Panc1 (cell line): ENCODE measurements at regions not wholly inside any gene's neighbourhood (a gene's known extent, or its start where the extent isn't known, plus 50 kb on each side); places are given as distances from the start of the nearest gene placed in this dataset.

Experiments
- ATAC-seq: fragments of 200-7000 bp; cut with Tn5 transposase; 2 replicates; pipeline ENCODE4 v1.9.1; 2020; ENCODE audit warnings: mild to moderate bottlenecking, moderate library complexity
- BruUV-seq: library from RNA; stranded (reverse); fragments of 400-500 nt; replicated peaks from 2 replicates; lab custom pipeline; 2021; lab: Mats Ljungman, UMichigan
- CTCF ChIA-PET: fragments of 300-600 bp; sonication (Branson Sonifier 250); formaldehyde crosslinking; loops from one replicate; lab custom pipeline; 2022; ENCODE audit warnings: antibody characterized with exemption; lab: Charles Lee
- POLR2A ChIA-PET: fragments of 300-600 bp; sonication (Branson Sonifier 250); formaldehyde crosslinking; loops from one replicate; lab custom pipeline; 2022; ENCODE audit warnings: antibody characterized with exemption; lab: Charles Lee
- DNase-seq: peaks from one replicate; pipeline ENCODE4 v3.0.0-alpha.2; 2010; ENCODE audit warnings: low read depth, low spot score
- H3K27ac ChIP-seq: 2 replicates; pipeline ENCODE4 v1.5.1; 2011; ENCODE audit warnings: mild to moderate bottlenecking, low read length, inconsistent platforms
- H3K27me3 ChIP-seq: fragments of 200-500 bp; sonication (Bioruptor generic); 2 replicates; pipeline ENCODE4 v1.6.0; 2014; ENCODE audit warnings: low read length, inconsistent platforms; ENCODE audit not compliant: control insufficient read depth, insufficient read depth
- H3K36me3 ChIP-seq: fragments of 200-500 bp; sonication (Bioruptor generic); 2 replicates; pipeline ENCODE4 v1.5.1; 2014; ENCODE audit warnings: inconsistent platforms, mild to moderate bottlenecking, low read length, moderate library complexity; ENCODE audit not compliant: control insufficient read depth, insufficient read depth
- H3K4me1 ChIP-seq: 2 replicates; pipeline ENCODE4 v1.5.1; 2011; ENCODE audit warnings: inconsistent platforms, mild to moderate bottlenecking, low read length, moderate library complexity; ENCODE audit not compliant: control insufficient read depth, insufficient read depth
- H3K4me3 ChIP-seq, 2 experiments: 2 replicates each; pipeline ENCODE4 v1.5.1; 2011 to 2012; ENCODE audit warnings: low read depth in 2 of 2, low read length in 2 of 2, mild to moderate bottlenecking in 2 of 2, inconsistent platforms in 1 of 2, moderate library complexity in 1 of 2
- H3K9me3 ChIP-seq: fragments of 200-500 bp; sonication (Bioruptor generic); 2 replicates; pipeline ENCODE4 v1.5.1; 2014; ENCODE audit warnings: low read depth, mild to moderate bottlenecking, inconsistent platforms, low read length, moderate library complexity; ENCODE audit not compliant: control insufficient read depth, insufficient read depth
- POLR2AphosphoS5 ChIP-seq: IDR thresholded peaks from 2 replicates; pipeline ENCODE4 v1.6.1; 2012; ENCODE audit warnings: mild to moderate bottlenecking, low read depth, low read length, moderate library complexity
- SIN3A ChIP-seq: IDR thresholded peaks from 2 replicates; pipeline ENCODE4 v1.6.1; 2012; ENCODE audit warnings: low read depth, mild to moderate bottlenecking, low read length, moderate library complexity, borderline replicate concordance; ENCODE audit not compliant: insufficient read depth
- TCF7L2 ChIP-seq: IDR thresholded peaks from 2 replicates; pipeline ENCODE4 v1.6.1; 2011; ENCODE audit warnings: mild to moderate bottlenecking, low read depth, low read length, inconsistent platforms
- in situ Hi-C: cut with HindIII; loops from 2 replicates; pipeline ENCODE4 v1.10.0; 2016; ENCODE audit warnings: low sequenced_read_pairs, low pct_unique_long_range_greater_than_20kb
- intact Hi-C: fragments of 100-400 bp; cut with micrococcal nuclease; formaldehyde crosslinking; loops from one replicate; pipeline ENCODE4 v1.10.0; 2022; ENCODE audit not compliant: unreplicated experiment
- TF ChIP-seq, protein P1 (sequence below), 2 experiments: IDR thresholded peaks; 2 replicates each; pipeline ENCODE4 v1.6.1; 2011 to 2012; ENCODE audit warnings: low read depth in 2 of 2, control low read depth in 1 of 2, low read length in 1 of 2, mild to moderate bottlenecking in 1 of 2, moderate library complexity in 1 of 2; ENCODE audit not compliant: insufficient read depth in 1 of 2
- TF ChIP-seq, protein P2 (sequence below): fragments of 450-650 bp; IDR thresholded peaks from 2 replicates; pipeline ENCODE4 v1.5.1; 2017; ENCODE audit warnings: mild to moderate bottlenecking

- no TSS peak for BruUV-seq
- ChIA-PET CTCF (no interaction called here), POLR2A (no interaction called here)
- Histone ChIP-seq H3K36me3 (no peaks in the 10 kb centered on the region), H3K27me3 (no peaks in the 10 kb centered on the region), H3K9me3 (no peaks in the 10 kb centered on the region), H3K4me3 (no peak overlapping the region), H3K4me1 (no peaks in the 10 kb centered on the region), H3K27ac (no peak overlapping the region)
- ATAC-seq, result no peak
- TF ChIP-seq SIN3A, result no peak
- TF ChIP-seq, protein P1, sequence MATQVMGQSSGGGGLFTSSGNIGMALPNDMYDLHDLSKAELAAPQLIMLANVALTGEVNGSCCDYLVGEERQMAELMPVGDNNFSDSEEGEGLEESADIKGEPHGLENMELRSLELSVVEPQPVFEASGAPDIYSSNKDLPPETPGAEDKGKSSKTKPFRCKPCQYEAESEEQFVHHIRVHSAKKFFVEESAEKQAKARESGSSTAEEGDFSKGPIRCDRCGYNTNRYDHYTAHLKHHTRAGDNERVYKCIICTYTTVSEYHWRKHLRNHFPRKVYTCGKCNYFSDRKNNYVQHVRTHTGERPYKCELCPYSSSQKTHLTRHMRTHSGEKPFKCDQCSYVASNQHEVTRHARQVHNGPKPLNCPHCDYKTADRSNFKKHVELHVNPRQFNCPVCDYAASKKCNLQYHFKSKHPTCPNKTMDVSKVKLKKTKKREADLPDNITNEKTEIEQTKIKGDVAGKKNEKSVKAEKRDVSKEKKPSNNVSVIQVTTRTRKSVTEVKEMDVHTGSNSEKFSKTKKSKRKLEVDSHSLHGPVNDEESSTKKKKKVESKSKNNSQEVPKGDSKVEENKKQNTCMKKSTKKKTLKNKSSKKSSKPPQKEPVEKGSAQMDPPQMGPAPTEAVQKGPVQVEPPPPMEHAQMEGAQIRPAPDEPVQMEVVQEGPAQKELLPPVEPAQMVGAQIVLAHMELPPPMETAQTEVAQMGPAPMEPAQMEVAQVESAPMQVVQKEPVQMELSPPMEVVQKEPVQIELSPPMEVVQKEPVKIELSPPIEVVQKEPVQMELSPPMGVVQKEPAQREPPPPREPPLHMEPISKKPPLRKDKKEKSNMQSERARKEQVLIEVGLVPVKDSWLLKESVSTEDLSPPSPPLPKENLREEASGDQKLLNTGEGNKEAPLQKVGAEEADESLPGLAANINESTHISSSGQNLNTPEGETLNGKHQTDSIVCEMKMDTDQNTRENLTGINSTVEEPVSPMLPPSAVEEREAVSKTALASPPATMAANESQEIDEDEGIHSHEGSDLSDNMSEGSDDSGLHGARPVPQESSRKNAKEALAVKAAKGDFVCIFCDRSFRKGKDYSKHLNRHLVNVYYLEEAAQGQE (IDR thresholded peaks at IDR 0.05; ENCODE audit: insufficient read depth in 1 of 2, low read depth in 2 of 2, low read length in 1 of 2), result no peak
- TF ChIP-seq, protein P2, sequence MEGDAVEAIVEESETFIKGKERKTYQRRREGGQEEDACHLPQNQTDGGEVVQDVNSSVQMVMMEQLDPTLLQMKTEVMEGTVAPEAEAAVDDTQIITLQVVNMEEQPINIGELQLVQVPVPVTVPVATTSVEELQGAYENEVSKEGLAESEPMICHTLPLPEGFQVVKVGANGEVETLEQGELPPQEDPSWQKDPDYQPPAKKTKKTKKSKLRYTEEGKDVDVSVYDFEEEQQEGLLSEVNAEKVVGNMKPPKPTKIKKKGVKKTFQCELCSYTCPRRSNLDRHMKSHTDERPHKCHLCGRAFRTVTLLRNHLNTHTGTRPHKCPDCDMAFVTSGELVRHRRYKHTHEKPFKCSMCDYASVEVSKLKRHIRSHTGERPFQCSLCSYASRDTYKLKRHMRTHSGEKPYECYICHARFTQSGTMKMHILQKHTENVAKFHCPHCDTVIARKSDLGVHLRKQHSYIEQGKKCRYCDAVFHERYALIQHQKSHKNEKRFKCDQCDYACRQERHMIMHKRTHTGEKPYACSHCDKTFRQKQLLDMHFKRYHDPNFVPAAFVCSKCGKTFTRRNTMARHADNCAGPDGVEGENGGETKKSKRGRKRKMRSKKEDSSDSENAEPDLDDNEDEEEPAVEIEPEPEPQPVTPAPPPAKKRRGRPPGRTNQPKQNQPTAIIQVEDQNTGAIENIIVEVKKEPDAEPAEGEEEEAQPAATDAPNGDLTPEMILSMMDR, result no peak
- TF ChIP-seq POLR2AphosphoS5, result no peak
- in situ Hi-C loops (no loop called here), intact Hi-C loops (no loop called here)
- DNase-seq, result no peak
These were observed 97.8 kb upstream of the SLC28A3 start for GRCh38 chr9:84438391-84438790.

GRCh38 chr9:84439250-84439649, 98.7 kb upstream of the SLC28A3 start:
- intact Hi-C loops, result no loop called here
- BruUV-seq, result no TSS peak
- in situ Hi-C loops, result no loop called here
- no peak for ATAC-seq
- ChIA-PET CTCF (interaction anchor here (0.5 kb wide), 1 partner anchor 356 kb away, joined by 3 read pairs; no protein-coding TSS in a partner anchor), POLR2A (no interaction called here)
- Histone ChIP-seq H3K4me3 (no peak overlapping the region), H3K9me3 (no peaks in the 10 kb centered on the region), H3K27me3 (no peaks in the 10 kb centered on the region), H3K36me3 (no peaks in the 10 kb centered on the region), H3K27ac (no peak overlapping the region), H3K4me1 (no peaks in the 10 kb centered on the region)
- DNase-seq, result no peak
- TF ChIP-seq, protein P2, result no peak
- TF ChIP-seq SIN3A (no peak), TCF7L2 (no peak), POLR2AphosphoS5 (no peak)
- TF ChIP-seq, protein P1 (IDR thresholded peaks at IDR 0.05; ENCODE audit: insufficient read depth in 1 of 2, low read depth in 2 of 2, low read length in 1 of 2), result no peak
